Heart left ventricle (tissue), 16 donors: ENCODE measurements at regions not wholly inside any gene's neighbourhood (a gene's known extent, or its start where the extent isn't known, plus 50 kb on each side); places are given as distances from the start of the nearest gene placed in this dataset.
"Not testable (repeated sequence)": the region's sequence is repeated elsewhere in the genome, so short reads cannot be mapped to it uniquely, and the experiment has no call there.

ENCODE experiments used
- ATAC-seq, 4 donors: fragments of 200-7000 bp; cut with Tn5 transposase; one replicate each; pipeline ENCODE4 v1.9.1; 2020 to 2022; ENCODE audit warnings: moderate library complexity in 4 of 4, mild to moderate bottlenecking in 3 of 4, moderate number of reproducible peaks in 1 of 4
- DNase-seq, 5 donors: peaks; one replicate each; pipeline ENCODE4 v3.0.0-alpha.2; 2020
- H3K27ac ChIP-seq, 12 donors: fragments of 200-600 bp; sonication (generic) in 4 of 12; one replicate each; pipeline versions ENCODE4 v1.5.0 to v1.8.0; 2016 to 2022; ENCODE audit warnings: mild to moderate bottlenecking in 2 of 12
- H3K27me3 ChIP-seq, 9 donors: fragments of 200-600 bp; sonication (generic) in 2 of 9; one replicate each; pipeline versions ENCODE4 v1.5.1 to v1.8.0; 2016 to 2022; ENCODE audit warnings: mild to moderate bottlenecking in 3 of 9
- H3K36me3 ChIP-seq, 9 donors: fragments of 200-600 bp; sonication (generic) in 2 of 9; one replicate each; pipeline versions ENCODE4 v1.5.0 to v1.8.0; 2018 to 2022; ENCODE audit warnings: mild to moderate bottlenecking in 2 of 9
- H3K4me1 ChIP-seq, 12 donors: fragments of 200-600 bp; sonication (generic) in 4 of 12; one replicate each; pipeline versions ENCODE4 v1.5.0 to v1.8.0; 2016 to 2022; ENCODE audit warnings: mild to moderate bottlenecking in 3 of 12
- H3K4me3 ChIP-seq, 12 donors: fragments of 200-600 bp; sonication (generic) in 4 of 12; one replicate each; pipeline versions ENCODE4 v1.5.0 to v1.8.0; 2017 to 2022; ENCODE audit warnings: mild to moderate bottlenecking in 9 of 12, moderate library complexity in 4 of 12
- H3K9me3 ChIP-seq, 12 donors: fragments of 200-600 bp; sonication (generic) in 4 of 12; one replicate each; pipeline versions ENCODE4 v1.5.0 to v1.8.0; 2016 to 2022; ENCODE audit warnings: mild to moderate bottlenecking in 1 of 12
- POLR2A ChIP-seq, 2 donors: fragments of 450-650 bp; IDR thresholded peaks; one replicate each; pipeline ENCODE4 v1.6.1; 2017; ENCODE audit warnings: antibody characterized with exemption in 2 of 2, mild to moderate bottlenecking in 2 of 2, moderate library complexity in 2 of 2
- WGBS, 4 donors: extraction: QIAGEN DNeasy Blood & Tissue Kit in 2 of 4; methylation state at CpG; one replicate each; pipeline versions ENCODE4 v1.1.5 to v1.1.7; 2013 to 2018; 5-methylcytosine and 5-hydroxymethylcytosine counted together
- intact Hi-C, 10 donors: fragments of 100-400 bp; cut with DNase I; formaldehyde crosslinking; loops; one replicate each; pipeline versions ENCODE4 v1.11.1 to v1.14.2; 2022
- TF ChIP-seq, protein P1 (sequence below), 12 donors: fragments of 200-600 bp; sonication (generic) in 4 of 12; IDR thresholded peaks; one replicate each; pipeline versions ENCODE4 v1.5.0 to v1.8.0; 2018 to 2022; ENCODE audit warnings: antibody characterized with exemption in 12 of 12, mild to moderate bottlenecking in 5 of 12
- donor health status: ischemic (EF 13 %, LVEDD 7.1; RV severe dilation, severe dysfunction).
- donor health status: healthy with polysubstance abuse.
- donor health status: DM: no; HTN: yes; CAD: no.
- donor health status: DM: no; HTN: no; CAD: no.
- donor health status: ischemic (EF 25% LVEDD 6.9; RV normal size, moderate dysfunction).
- donor health status: ischemic (EF 25% LVEDD 5.7; RV mildly dilated, moderate dysfunction).
- donor health status: healthy.
- donor health status: DM: yes; HTN: yes; CAD: no.
- donor health status: ischemic (EF 35%, LVEDD 5.7; RV mildly dilated, moderate dysfunction).
- donor health status: nonischemic (EF 11% LVEDD 7.7; RV severe dilation, severe dysfunction).
- donor health status: DM: yes; HTN: yes; CAD: no.
- donor health status: PGD.
- donor health status: ischemic (EF 29% LVEDD 5.4; RV normal size, mild dysfunction).
- donor health status: nonischemic (EF 23%, LVEDD 6.1; RV moderate dilation, normal function).

DNA sequence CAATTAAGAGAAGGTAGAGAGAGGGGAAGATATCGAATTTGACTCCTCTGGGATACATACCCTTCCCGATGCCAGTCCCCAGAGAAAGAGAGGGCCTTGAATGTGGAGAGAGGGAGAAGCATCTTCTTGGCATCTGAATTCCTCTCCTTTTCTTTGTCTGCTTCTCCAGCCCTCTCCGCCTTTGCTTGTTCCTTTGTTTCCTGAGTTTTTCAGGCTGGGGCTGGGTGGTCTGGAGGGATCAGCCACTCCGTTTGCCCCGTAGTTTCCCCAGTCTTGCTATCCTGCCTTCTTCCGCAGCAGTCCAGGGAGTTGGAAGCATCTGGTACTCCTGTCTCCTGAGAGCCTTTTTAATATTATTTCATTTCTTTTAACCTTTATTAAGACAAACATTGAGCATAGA lies 107.1 kb upstream of the CADM1 start:
- WGBS, 4 donors, result 79 to 87% (median 87%) methylated on average over 6 of the region's 6 CpGs
- TF ChIP-seq, protein P1, sequence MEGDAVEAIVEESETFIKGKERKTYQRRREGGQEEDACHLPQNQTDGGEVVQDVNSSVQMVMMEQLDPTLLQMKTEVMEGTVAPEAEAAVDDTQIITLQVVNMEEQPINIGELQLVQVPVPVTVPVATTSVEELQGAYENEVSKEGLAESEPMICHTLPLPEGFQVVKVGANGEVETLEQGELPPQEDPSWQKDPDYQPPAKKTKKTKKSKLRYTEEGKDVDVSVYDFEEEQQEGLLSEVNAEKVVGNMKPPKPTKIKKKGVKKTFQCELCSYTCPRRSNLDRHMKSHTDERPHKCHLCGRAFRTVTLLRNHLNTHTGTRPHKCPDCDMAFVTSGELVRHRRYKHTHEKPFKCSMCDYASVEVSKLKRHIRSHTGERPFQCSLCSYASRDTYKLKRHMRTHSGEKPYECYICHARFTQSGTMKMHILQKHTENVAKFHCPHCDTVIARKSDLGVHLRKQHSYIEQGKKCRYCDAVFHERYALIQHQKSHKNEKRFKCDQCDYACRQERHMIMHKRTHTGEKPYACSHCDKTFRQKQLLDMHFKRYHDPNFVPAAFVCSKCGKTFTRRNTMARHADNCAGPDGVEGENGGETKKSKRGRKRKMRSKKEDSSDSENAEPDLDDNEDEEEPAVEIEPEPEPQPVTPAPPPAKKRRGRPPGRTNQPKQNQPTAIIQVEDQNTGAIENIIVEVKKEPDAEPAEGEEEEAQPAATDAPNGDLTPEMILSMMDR (IDR thresholded peaks at IDR 0.05), result no peak
- no peak for TF ChIP-seq POLR2A (IDR thresholded peaks at IDR 0.05)

DNA sequence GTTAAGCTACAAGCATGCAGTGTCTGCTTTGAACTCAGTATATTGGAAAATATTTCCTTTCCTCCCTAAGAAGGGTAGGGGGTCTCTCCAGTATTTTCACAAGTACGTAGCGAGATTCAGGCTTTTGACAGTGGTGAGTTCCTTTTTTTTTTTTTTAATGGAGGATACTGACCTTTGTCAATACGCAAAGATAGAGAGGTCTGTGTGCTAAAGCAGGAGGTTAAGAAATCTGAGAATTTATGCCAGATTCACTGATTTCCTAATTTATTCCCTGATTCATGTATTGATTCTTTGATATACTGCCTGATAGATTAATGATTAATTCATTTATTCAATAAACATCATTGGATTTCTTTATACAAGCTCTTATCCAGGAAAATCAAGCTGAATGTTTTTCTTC lies 106.7 kb upstream of the CADM1 start:
- H3K4me3 ChIP-seq, result no peak overlapping the region
- H3K27me3 ChIP-seq, result no peaks in the 10 kb centered on the region
- 96 to 99% (median 98%) methylated on average over 3 of the region's 3 CpGs for whole genome bisulfite sequencing, 4 donors
- H3K4me1 ChIP-seq, result peaks cover 4 to 30% (median 15%) of the 10 kb centered on the region in 12 donors
- intact Hi-C loops, result no loop called here
- peaks cover 0 to 4% (median 0%) of the 10 kb centered on the region in 12 donors for H3K9me3 ChIP-seq
- TF ChIP-seq, protein P1 (IDR thresholded peaks at IDR 0.05), result no peak
- no peak for TF ChIP-seq POLR2A (IDR thresholded peaks at IDR 0.05)
- ATAC-seq (no peak), DNase-seq (no peak)
- H3K27ac ChIP-seq, result no peak overlapping the region
- H3K36me3 ChIP-seq, result no peaks in the 10 kb centered on the region

More for the DNA sequence above, 107.1 kb upstream of the CADM1 start:
- intact Hi-C loops, result no loop called here
- peaks cover 0 to 4% (median 0%) of the 10 kb centered on the region in 12 donors for H3K9me3 ChIP-seq
- peaks cover 4 to 25% (median 13%) of the 10 kb centered on the region in 12 donors for H3K4me1 ChIP-seq
- no peaks in the 10 kb centered on the region for H3K27me3 ChIP-seq
- no peaks in the 10 kb centered on the region for H3K36me3 ChIP-seq
- DNase-seq, result no peak
- ATAC-seq, result no peak
- H3K4me3 ChIP-seq, result no peak overlapping the region
- no peak overlapping the region for H3K27ac ChIP-seq

DNA sequence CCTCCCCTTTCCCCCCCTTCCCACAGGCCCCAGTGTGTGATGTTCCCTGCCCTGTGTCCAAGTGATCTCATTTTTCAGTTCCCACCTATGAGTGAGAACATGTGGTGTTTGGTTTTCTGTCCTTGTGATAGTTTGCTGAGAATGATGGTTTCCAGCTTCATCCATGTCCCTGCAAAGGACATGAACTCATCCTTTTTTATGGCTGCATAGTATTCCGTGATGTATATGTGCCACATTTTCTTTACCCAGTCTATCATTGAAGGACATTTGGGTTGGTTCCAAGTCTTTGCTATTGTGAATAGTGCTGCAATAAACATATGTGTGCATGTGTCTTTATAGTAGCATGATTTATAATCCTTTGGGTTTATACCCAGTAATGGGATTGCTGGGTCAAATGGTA lies 106.0 kb upstream of the CADM1 start:
- WGBS, 4 donors, result 91 to 100% (median 98%) methylated on average over 1 of the region's 1 CpG
- H3K36me3 ChIP-seq, H3K9me3 ChIP-seq, intact Hi-C loops, DNase-seq, ATAC-seq, H3K27me3 ChIP-seq, H3K27ac ChIP-seq, H3K4me3 ChIP-seq: not testable (repeated sequence)
- H3K4me1 ChIP-seq, result peaks cover 4 to 30% (median 15%) of the 10 kb centered on the region in 12 donors

DNA sequence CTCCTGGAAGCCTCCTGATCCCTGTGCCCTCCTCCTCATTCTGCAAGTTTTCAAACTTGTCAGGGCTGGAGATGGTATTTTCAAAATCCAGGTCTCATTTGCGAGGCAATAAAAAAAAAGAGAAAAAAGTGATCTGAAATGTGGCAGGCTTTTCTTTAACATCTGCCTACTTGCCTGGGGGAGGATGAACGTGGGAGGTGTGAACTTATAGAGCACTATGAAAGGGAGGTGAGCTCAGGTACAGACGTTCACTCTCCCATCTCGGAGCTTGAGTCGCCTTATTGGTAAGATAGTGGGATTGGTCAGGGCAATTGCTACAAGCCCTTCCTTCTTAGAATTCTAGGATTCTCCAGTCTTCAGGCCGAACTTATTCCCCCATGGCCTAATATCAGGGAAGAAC lies 104.8 kb upstream of the CADM1 start:
- no peaks in the 10 kb centered on the region for H3K27me3 ChIP-seq
- DNase-seq, result no peak
- no peak for TF ChIP-seq POLR2A (IDR thresholded peaks at IDR 0.05)
- TF ChIP-seq, protein P1 (IDR thresholded peaks at IDR 0.05), result no peak
- ATAC-seq, result no peak
- H3K27ac ChIP-seq, result no peak overlapping the region
- peaks cover 4 to 30% (median 15%) of the 10 kb centered on the region in 12 donors for H3K4me1 ChIP-seq
- WGBS, 4 donors, result 91 to 96% (median 92%) methylated on average over 6 of the region's 6 CpGs
- H3K36me3 ChIP-seq, result no peaks in the 10 kb centered on the region
- intact Hi-C loops, result loop anchor here in 1 of 10 donors (5.0 kb wide), 1 partner anchor 107 kb away; the partner anchor contains the start of gene CADM1
- no peak overlapping the region for H3K4me3 ChIP-seq
- peaks cover 0 to 6% (median 0%) of the 10 kb centered on the region in 12 donors for H3K9me3 ChIP-seq
